NOMO-1 treated with DMSO at 0.1 percent for 48 hours (cell line): ENCODE measurements at regions not wholly inside any gene's neighbourhood (a gene's known extent, or its start where the extent isn't known, plus 50 kb on each side); places are given as distances from the start of the nearest gene placed in this dataset.

ENCODE experiments used
- DNase-seq: peaks from one replicate; lab custom pipeline; 2025; ENCODE audit not compliant: unreplicated experiment; lab: John Stamatoyannopoulos, UW

- DNase-seq, result peak; percentile 5
Observed at GRCh38 chr16:80862160-80862705, 57.8 kb upstream of the CDYL2 start.
